ENCODE measurements at regions not wholly inside any gene's neighbourhood (a gene's known extent, or its start where the extent isn't known, plus 50 kb on each side); places are given as distances from the start of the nearest gene placed in this dataset.

- no peak for DNase-seq
- BruUV-seq (replicated peaks), result no TSS peak
- Mint-ChIP-seq H3K27me3 (ENCODE audit: unreplicated experiment) (no peaks in the 10 kb centered on the region), H3K9me3 (ENCODE audit: low read depth, unreplicated experiment) (peaks cover 5% of the 10 kb centered on the region), H3K27ac (ENCODE audit: unreplicated experiment) (no peak overlapping the region), H3K4me1 (ENCODE audit: low read depth, unreplicated experiment) (no peaks in the 10 kb centered on the region), H3K4me3 (ENCODE audit: low read depth, unreplicated experiment) (no peak overlapping the region), H3K36me3 (ENCODE audit: insufficient read depth, unreplicated experiment) (no peaks in the 10 kb centered on the region)
- TF ChIP-seq CTCF (IDR thresholded peaks at IDR 0.05; ENCODE audit: unreplicated experiment), result no peak
- intact Hi-C loops (cut with micrococcal nuclease; ENCODE audit: unreplicated experiment), result no loop called here
- CTCF ChIA-PET, result no interaction called here
These were observed 409.3 kb downstream of the GASK1B start for GRCh38 chr4:157763490-157763889.

- Mint-ChIP-seq H3K27me3 (ENCODE audit: unreplicated experiment) (no peaks in the 10 kb centered on the region), H3K9me3 (ENCODE audit: low read depth, unreplicated experiment) (peaks cover 10% of the 10 kb centered on the region), H3K4me1 (ENCODE audit: low read depth, unreplicated experiment) (no peaks in the 10 kb centered on the region), H3K36me3 (ENCODE audit: insufficient read depth, unreplicated experiment) (no peaks in the 10 kb centered on the region), H3K4me3 (ENCODE audit: low read depth, unreplicated experiment) (no peak overlapping the region), H3K27ac (ENCODE audit: unreplicated experiment) (no peak overlapping the region)
- intact Hi-C loops (cut with micrococcal nuclease; ENCODE audit: unreplicated experiment), result no loop called here
- BruUV-seq (replicated peaks), result no TSS peak
- no peak for TF ChIP-seq CTCF (IDR thresholded peaks at IDR 0.05; ENCODE audit: unreplicated experiment)
- no peak for DNase-seq
- CTCF ChIA-PET, result interaction anchor here (0.7 kb wide), 1 partner anchor 54 kb away, joined by 3 read pairs; no protein-coding TSS in a partner anchor
These were observed 418.4 kb downstream of the GASK1B start for GRCh38 chr4:157754410-157754809.

GRCh38 chr4:157751631-157752030 lies 421.2 kb downstream of the GASK1B start:
- H3K4me3 Mint-ChIP-seq (ENCODE audit: low read depth, unreplicated experiment), result no peak overlapping the region
- no peaks in the 10 kb centered on the region for H3K27me3 Mint-ChIP-seq (ENCODE audit: unreplicated experiment)
- CTCF ChIA-PET, result no interaction called here
- H3K9me3 Mint-ChIP-seq (ENCODE audit: low read depth, unreplicated experiment), result peaks cover 2% of the 10 kb centered on the region
- no peaks in the 10 kb centered on the region for H3K36me3 Mint-ChIP-seq (ENCODE audit: insufficient read depth, unreplicated experiment)
- DNase-seq, result no peak
- intact Hi-C loops (cut with micrococcal nuclease; ENCODE audit: unreplicated experiment), result no loop called here
- no peaks in the 10 kb centered on the region for H3K4me1 Mint-ChIP-seq (ENCODE audit: low read depth, unreplicated experiment)
- no TSS peak for BruUV-seq (replicated peaks)
- no peak for TF ChIP-seq CTCF (IDR thresholded peaks at IDR 0.05; ENCODE audit: unreplicated experiment)
- no peak overlapping the region for H3K27ac Mint-ChIP-seq (ENCODE audit: unreplicated experiment)

- no TSS peak for BruUV-seq (replicated peaks)
- DNase-seq, result no peak
- CTCF ChIA-PET, result no interaction called here
- intact Hi-C loops (cut with micrococcal nuclease; ENCODE audit: unreplicated experiment), result no loop called here
- Mint-ChIP-seq H3K9me3 (ENCODE audit: low read depth, unreplicated experiment) (peaks cover 3% of the 10 kb centered on the region), H3K4me1 (ENCODE audit: low read depth, unreplicated experiment) (no peaks in the 10 kb centered on the region), H3K27me3 (ENCODE audit: unreplicated experiment) (no peaks in the 10 kb centered on the region), H3K36me3 (ENCODE audit: insufficient read depth, unreplicated experiment) (no peaks in the 10 kb centered on the region), H3K4me3 (ENCODE audit: low read depth, unreplicated experiment) (no peak overlapping the region), H3K27ac (ENCODE audit: unreplicated experiment) (no peak overlapping the region)
- no peak for TF ChIP-seq CTCF (IDR thresholded peaks at IDR 0.05; ENCODE audit: unreplicated experiment)
These were observed 431.2 kb downstream of the GASK1B start for GRCh38 chr4:157741642-157742041.

- DNase-seq, result peak; percentile 2
- no TSS peak for BruUV-seq (replicated peaks)
- Mint-ChIP-seq H3K27ac (ENCODE audit: unreplicated experiment) (no peak overlapping the region), H3K36me3 (ENCODE audit: insufficient read depth, unreplicated experiment) (no peaks in the 10 kb centered on the region), H3K4me3 (ENCODE audit: low read depth, unreplicated experiment) (no peak overlapping the region), H3K4me1 (ENCODE audit: low read depth, unreplicated experiment) (no peaks in the 10 kb centered on the region), H3K27me3 (ENCODE audit: unreplicated experiment) (no peaks in the 10 kb centered on the region), H3K9me3 (ENCODE audit: low read depth, unreplicated experiment) (no peaks in the 10 kb centered on the region)
- intact Hi-C loops (cut with micrococcal nuclease; ENCODE audit: unreplicated experiment), result no loop called here
- TF ChIP-seq CTCF (IDR thresholded peaks at IDR 0.05; ENCODE audit: unreplicated experiment), result no peak
- CTCF ChIA-PET, result no interaction called here
These were observed 433.6 kb downstream of the GASK1B start for GRCh38 chr4:157739242-157739641.

All from Calu3 (cell line).